ENCODE measurements at regions not wholly inside any gene's neighbourhood (a gene's known extent, or its start where the extent isn't known, plus 50 kb on each side); places are given as distances from the start of the nearest gene placed in this dataset.

DNA sequence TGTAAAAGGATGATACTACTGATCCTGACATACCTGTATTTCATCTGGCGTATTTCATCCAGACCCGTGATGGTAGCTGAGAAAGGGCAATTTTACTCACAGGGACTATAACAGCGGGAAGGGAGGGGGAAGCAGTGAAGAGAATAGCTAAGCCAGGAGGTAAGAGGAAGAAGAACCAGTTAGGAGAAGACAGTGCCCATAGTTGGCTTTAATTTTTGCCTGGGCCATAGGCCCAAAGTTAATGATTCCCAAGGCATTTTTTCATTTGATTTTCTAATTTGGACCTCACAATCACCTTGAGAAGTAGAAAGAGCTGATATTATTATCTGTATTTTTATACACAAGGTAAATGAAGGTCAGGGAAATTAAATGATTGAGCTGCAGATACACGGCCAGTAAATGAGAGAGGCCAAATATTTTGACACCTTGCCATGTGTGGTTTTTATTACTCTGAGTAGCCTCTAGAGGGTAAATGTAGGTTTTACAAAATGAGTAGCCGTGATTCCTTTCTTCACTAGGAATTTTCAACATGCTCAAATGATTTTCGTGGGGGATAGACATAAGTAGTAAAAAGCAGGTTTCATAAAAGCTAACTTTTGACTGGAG is 382.2 kb downstream of the FUT8 start:
- Mint-ChIP-seq H3K4me1 (no peaks in the 10 kb centered on the region), H3K4me3 (no peak overlapping the region), H3K36me3 (no peaks in the 10 kb centered on the region), H3K27me3 (ENCODE audit: low read depth) (peaks cover 18% of the 10 kb centered on the region), H3K27ac (no peak overlapping the region), H3K9me3 (no peaks in the 10 kb centered on the region)
- DNase-seq (ENCODE audit: low spot score in 2 of 2, unreplicated experiment in 2 of 2), result no peak
- TF ChIP-seq, protein P1, sequence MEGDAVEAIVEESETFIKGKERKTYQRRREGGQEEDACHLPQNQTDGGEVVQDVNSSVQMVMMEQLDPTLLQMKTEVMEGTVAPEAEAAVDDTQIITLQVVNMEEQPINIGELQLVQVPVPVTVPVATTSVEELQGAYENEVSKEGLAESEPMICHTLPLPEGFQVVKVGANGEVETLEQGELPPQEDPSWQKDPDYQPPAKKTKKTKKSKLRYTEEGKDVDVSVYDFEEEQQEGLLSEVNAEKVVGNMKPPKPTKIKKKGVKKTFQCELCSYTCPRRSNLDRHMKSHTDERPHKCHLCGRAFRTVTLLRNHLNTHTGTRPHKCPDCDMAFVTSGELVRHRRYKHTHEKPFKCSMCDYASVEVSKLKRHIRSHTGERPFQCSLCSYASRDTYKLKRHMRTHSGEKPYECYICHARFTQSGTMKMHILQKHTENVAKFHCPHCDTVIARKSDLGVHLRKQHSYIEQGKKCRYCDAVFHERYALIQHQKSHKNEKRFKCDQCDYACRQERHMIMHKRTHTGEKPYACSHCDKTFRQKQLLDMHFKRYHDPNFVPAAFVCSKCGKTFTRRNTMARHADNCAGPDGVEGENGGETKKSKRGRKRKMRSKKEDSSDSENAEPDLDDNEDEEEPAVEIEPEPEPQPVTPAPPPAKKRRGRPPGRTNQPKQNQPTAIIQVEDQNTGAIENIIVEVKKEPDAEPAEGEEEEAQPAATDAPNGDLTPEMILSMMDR (IDR thresholded peaks at IDR 0.05; ENCODE audit: unreplicated experiment), result no peak

DNA sequence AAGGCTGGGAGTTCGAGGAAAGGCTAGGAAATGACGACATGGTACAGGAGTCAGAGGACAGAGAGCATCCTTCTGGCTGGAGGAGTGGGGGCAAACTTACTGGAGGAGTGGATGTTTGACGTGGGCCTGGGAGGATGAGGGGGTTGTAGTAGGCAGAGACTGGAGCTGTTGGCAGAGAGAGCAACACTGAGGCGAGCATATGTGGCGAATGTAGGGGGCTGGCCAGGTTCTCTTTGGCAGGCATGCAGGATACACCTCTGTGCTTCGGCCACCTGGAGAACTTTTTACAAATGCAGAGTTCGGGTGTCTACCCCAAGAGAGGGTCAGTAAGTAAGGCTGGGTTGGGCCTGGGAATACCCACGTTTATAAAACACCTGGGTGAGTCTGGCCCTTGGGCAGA is 385.7 kb downstream of the FUT8 start:
- no peak overlapping the region for H3K27ac Mint-ChIP-seq
- H3K4me1 Mint-ChIP-seq, result no peaks in the 10 kb centered on the region
- no peaks in the 10 kb centered on the region for H3K9me3 Mint-ChIP-seq
- peaks cover 32% of the 10 kb centered on the region for H3K27me3 Mint-ChIP-seq (ENCODE audit: low read depth)
- TF ChIP-seq, protein P1 (IDR thresholded peaks at IDR 0.05; ENCODE audit: unreplicated experiment), result no peak
- DNase-seq (ENCODE audit: low spot score in 2 of 2, unreplicated experiment in 2 of 2), result no peak
- H3K36me3 Mint-ChIP-seq, result no peaks in the 10 kb centered on the region
- no peak overlapping the region for H3K4me3 Mint-ChIP-seq

DNA sequence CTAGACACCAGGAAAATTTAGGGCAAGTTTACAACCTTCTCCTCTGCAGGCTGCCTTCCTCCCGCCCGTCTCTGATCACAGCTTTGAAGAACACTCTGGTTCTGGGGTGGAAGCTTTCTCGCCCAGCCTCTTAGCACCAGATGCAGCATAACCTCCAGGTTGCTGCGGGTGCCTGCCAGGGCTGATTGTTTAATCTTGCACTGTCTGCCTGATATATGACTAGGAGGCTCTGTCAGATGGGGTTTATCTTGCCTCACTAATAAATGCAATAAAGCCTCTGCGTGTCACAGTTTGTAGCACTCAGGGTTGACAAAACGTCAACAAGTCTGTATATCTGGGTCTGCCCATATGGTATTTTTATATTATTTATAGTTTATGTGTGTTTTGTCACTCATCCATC is 388.2 kb downstream of the FUT8 start:
- Mint-ChIP-seq H3K9me3 (no peaks in the 10 kb centered on the region), H3K4me3 (no peak overlapping the region), H3K27me3 (ENCODE audit: low read depth) (peaks cover 37% of the 10 kb centered on the region), H3K4me1 (no peaks in the 10 kb centered on the region), H3K36me3 (no peaks in the 10 kb centered on the region), H3K27ac (no peak overlapping the region)
- TF ChIP-seq, protein P1 (IDR thresholded peaks at IDR 0.05; ENCODE audit: unreplicated experiment), result no peak
- no peak for DNase-seq (ENCODE audit: low spot score in 2 of 2, unreplicated experiment in 2 of 2)

DNA sequence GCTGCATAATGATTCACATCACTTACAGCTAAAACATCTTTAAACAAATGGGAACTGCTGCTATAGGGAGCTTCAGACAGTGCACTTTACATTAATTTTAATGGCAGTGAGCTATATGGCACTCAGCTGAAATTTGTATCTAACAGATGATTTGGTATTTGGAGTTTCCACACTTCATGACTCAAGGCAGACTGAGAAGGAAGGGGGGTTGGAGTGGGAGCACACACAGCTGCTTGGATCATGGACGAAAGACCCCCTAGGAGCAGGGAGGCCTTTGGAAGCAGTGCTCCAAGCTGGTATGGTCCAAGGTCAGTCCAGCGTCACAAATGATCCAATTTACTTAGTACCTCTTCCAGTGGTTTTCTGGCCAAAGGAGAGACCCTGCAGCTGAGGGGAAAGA is 389.7 kb downstream of the FUT8 start:
- Mint-ChIP-seq H3K27me3 (ENCODE audit: low read depth) (peaks cover 29% of the 10 kb centered on the region), H3K4me1 (no peaks in the 10 kb centered on the region), H3K4me3 (no peak overlapping the region), H3K36me3 (no peaks in the 10 kb centered on the region), H3K9me3 (no peaks in the 10 kb centered on the region), H3K27ac (no peak overlapping the region)
- TF ChIP-seq, protein P1 (IDR thresholded peaks at IDR 0.05; ENCODE audit: unreplicated experiment), result no peak
- DNase-seq (ENCODE audit: low spot score in 2 of 2, unreplicated experiment in 2 of 2), result no peak

DNA sequence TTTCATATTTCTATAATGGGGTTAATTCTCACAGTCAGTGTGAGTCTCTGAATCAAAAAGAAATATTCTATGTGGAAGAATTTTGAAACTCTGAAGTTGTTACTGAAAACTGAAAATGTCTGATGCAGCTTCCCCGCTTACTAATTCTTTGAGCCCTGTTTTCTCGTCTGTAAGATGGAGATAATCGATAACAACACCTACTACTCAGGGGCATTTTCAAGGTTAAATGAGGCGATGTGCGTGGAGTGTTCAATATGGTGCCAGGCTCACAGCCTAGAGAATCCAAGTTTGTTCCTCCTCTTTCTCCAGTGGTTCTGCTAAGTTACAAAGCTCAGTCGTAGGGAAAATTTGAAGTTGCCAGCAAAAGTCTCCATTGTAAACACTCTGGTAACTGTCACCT is 391.4 kb downstream of the FUT8 start:
- Mint-ChIP-seq H3K4me1 (no peaks in the 10 kb centered on the region), H3K36me3 (no peaks in the 10 kb centered on the region), H3K27me3 (ENCODE audit: low read depth) (peaks cover 21% of the 10 kb centered on the region), H3K27ac (no peak overlapping the region), H3K9me3 (no peaks in the 10 kb centered on the region), H3K4me3 (no peak overlapping the region)
- DNase-seq (ENCODE audit: low spot score in 2 of 2, unreplicated experiment in 2 of 2), result no peak
- TF ChIP-seq, protein P1 (IDR thresholded peaks at IDR 0.05; ENCODE audit: unreplicated experiment), result no peak
